Right lung (tissue), 2 donors: ENCODE measurements at regions not wholly inside any gene's neighbourhood (a gene's known extent, or its start where the extent isn't known, plus 50 kb on each side); places are given as distances from the start of the nearest gene placed in this dataset.
A peak's percentile ranks its signal among the peaks of the same experiment; 100 is the strongest.
"Not testable (repeated sequence)": the region's sequence is repeated elsewhere in the genome, so short reads cannot be mapped to it uniquely, and the experiment has no call there.

Source experiments
- DNase-seq, 2 donors: peaks; one replicate each; pipeline ENCODE4 v3.0.0-alpha.2; 2013

DNA sequence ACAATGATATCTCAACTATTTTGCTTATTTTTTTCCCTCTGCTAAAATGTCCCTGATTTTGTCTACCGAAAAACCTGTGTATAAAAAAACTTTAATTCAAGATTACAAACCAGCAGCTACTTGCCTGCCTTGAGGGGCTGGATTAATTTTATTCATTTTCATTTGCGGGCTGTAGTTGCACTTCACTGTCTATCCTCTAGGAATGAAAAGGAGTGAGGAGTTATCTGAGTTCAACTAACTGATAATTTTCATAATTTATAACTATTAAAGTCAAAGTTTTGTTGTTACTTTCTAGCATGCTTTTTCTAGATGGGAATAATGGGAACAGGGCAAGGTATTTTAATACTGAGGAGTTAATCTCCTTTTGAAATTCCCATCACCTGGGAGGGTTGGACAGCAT lies 50.3 kb upstream of the AGTPBP1 start:
- not testable (repeated sequence) for DNase-seq

- not testable (repeated sequence) for DNase-seq
Observed at GRCh38 chr9:85802978-85803695, 61.4 kb upstream of the AGTPBP1 start.

DNA sequence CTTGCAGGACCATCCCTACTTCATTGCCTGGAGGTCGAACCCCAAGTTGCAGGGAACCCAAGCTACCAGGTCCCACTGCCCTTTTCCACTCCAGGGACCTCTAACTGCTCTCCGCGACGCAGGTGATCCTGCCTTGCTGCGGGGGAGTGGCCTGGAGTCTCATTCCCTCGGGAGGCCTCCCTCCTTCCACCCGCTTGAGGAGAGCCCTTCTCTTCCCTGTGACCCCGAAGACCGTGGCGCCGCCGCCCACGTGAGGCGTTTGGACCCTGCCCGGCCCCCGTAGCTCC lies 63.0 kb upstream of the AGTPBP1 start:
- DNase-seq: not testable (repeated sequence)

DNA sequence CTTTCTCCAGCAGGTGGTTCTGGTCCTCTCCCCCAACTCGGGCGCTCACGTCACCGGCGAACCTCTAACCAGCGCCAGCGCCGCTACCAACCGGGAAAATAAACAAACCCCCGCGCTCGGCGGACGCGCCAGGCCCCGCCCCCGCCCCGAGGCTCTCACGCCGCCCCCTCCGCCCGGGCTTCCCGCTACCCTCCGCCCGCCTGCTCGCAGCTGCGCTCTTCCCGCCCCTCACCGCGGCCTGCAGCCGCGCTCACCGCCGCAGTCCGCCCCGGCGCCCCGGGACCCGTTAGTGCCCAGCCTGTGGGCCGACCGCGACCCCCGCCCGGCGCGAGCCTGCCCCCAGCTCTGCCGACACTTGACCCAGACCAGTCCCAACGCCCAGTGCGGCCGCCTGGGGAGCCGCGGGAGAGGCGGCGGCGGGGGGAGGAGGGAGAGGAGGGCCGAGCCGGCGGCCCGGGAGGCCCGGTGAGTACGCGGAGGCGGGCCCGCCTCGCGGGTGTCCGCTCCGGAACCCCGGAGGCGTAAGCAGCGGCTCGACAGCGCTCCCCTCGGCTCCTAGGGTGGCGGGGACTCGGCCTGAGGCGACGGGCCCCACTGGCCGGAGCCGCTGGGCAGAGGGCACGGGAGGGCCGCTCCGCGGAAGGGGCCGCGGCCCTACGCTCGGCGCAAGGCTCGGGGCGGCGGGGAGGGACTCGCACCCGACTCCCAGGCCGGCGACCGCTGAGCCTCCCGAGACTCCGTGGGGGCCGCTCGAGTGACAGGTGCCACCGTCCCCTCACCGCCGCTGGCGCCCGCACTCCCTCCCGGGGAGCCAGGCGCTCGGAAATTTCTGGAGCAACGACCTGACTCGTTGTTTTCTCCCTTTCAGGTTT lies 63.6 kb upstream of the AGTPBP1 start:
- peak; percentile 51 to 55 for DNase-seq

GRCh38 chr9:85808329-85808728 lies 66.6 kb upstream of the AGTPBP1 start:
- DNase-seq: not testable (repeated sequence)

- DNase-seq: not testable (repeated sequence)
Observed at GRCh38 chr9:85813388-85813787, 71.6 kb upstream of the AGTPBP1 start.

GRCh38 chr9:85814800-85815199 lies 73.0 kb upstream of the AGTPBP1 start:
- DNase-seq: not testable (repeated sequence)

DNA sequence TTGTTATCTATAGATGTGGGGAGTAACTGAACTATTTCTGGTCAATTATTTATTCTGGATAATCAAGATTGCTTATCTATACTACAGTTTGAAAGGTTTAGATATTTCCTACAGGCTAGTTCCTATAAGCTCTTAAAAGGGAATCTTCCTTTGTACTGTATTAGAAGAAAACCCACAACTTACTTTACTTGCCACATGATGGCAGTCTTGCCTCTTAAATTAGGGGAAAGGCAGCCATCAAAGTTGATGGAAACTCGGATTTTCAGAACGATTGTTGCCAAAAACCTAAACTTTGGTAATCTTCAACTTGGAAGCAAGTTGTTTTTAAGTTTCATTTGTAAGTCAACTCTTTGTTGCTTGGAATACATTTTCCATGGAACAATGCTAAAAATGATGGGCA lies 77.2 kb upstream of the AGTPBP1 start:
- peak in 1 of 2 donors; percentile 6 for DNase-seq

DNA sequence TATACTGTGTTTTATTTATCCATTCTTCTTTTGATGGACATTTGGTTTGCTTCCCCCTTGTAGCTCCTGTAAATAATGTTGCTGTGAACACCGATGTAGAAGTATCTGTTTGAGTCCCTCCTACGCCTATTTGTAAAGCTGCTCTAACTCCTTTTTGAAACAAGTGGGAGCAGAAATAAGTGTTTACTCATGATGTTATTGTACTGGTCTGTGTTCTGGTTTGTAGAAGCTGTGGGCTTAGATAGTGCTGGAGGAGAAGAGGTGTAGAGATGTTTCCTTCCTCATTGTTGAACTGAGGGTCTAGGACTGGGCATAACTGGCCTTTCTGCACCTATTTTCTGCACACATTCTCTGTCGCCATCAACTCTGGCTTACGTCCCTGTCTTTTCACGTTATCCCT lies 78.8 kb upstream of the AGTPBP1 start:
- DNase-seq: not testable (repeated sequence)

GRCh38 chr9:85824949-85825348 lies 83.2 kb upstream of the AGTPBP1 start:
- not testable (repeated sequence) for DNase-seq

DNA sequence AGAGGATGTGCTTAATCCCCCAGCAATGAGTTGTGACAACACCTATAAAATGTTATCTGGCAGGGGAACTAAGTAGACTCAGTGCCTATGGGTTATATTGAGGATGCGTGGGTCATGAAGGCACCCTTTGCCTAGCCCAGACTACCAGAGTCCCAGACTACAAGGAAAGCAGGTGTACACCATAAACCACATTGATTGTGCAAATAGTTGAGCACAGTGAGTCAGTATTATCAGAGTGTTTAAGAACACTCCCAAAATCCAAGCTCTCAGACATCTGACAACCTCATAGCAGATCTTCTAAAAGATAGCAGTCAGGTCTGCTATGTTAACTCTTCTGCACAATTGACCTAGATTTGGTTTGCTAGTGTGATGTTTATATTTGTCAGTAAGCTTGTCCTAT lies 92.8 kb upstream of the AGTPBP1 start:
- not testable (repeated sequence) for DNase-seq

DNA sequence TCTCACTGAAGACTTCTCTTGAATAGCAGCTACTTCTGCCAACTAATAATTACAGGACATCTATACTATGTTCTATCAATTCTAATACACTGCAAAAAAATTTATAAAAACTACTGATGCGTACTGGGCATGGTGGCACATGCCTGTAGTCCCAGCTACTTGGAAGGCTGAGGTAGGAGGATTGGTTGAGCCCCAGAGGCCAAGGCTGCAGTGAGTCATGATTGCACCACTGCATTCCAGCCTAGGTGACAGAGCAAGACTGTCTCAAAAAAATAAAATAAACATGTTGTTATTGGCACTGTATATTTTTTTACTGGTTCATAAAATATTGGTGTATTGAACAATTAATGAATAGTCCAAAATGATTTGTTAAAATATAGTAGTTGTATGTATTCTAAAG lies 97.0 kb upstream of the NAA35 start:
- not testable (repeated sequence) for DNase-seq

DNA sequence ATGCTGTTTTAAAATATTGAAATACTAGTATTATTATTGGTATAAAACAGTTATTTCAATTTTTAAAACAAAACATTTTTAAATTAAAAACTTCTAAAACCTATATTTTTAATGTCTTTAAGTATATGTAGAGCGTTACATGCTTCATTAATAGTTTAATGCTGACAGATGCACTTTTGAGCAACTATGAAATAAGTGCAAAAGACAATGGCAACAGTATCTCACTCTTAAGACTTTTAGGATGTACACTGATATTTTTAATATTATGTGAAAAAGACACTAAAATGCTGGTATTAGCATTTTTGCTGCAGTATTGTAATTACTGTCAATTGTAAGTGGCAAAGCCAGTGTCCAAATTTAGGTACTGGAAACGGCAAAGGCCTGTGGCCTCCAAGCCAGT lies 93.2 kb upstream of the NAA35 start:
- not testable (repeated sequence) for DNase-seq

GRCh38 chr9:85858056-85858750 lies 82.7 kb upstream of the NAA35 start:
- no peak for DNase-seq

DNA sequence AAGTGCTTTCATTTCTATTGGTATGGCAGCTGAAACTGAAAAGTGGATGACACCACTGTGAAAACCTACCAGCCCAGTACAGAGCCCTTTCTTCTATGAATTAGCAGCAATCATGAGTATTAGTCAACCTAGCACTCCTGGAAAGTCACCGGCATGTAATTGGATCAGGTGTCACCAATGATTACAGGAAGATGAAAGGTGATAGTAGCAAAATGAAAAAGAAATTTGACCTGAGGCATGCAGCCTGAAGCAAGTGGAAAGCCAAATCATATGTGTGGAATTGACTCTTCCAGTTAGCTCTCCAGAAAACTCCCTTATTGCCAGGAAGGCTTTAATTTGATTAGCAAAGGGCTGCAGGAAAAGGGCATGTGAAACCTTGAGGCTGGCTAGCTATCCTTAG lies 81.2 kb upstream of the NAA35 start:
- DNase-seq: no peak

GRCh38 chr9:85861882-85862281 lies 79.1 kb upstream of the NAA35 start:
- not testable (repeated sequence) for DNase-seq

GRCh38 chr9:85863875-85864274 lies 77.1 kb upstream of the NAA35 start:
- no peak for DNase-seq

GRCh38 chr9:85871008-85871407 lies 69.9 kb upstream of the NAA35 start:
- DNase-seq: no peak

DNA sequence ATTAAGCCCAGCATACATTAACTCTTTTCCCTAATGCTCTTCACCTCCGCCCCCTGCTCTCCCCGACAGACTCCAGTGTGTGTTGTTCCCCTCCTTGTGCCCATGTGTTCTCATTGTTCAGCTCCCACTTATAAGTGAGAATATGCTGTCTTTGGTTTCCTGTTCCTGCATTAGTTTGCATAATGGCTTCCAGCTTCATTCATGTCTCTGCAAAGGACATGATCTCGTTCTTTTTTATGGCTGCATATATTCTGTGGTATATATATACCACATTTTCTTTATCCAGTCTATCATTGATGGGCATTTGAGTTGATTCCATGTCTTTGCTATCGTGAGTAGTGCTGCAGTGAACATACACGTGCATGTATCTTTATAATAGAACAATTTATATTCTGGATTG lies 69.3 kb upstream of the NAA35 start:
- not testable (repeated sequence) for DNase-seq

DNA sequence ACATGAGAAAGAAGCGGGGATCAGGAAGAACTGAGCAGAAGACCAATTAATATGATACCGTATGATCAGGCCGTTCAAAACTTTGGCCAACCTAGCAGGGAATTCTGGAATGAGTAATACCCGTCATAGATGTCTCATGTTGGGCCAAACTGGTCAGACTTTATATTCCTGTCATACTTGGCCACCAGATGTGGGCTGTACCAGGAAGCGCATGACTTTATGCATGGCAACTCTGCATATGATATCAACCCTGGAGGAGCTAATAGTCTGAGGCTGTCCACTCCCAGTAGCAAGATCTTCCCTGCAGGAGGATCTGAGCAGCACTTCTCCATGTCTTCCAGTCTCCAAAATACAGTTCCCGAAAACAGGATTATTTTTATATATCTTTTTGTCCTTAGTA lies 68.5 kb upstream of the NAA35 start:
- DNase-seq: no peak

DNA sequence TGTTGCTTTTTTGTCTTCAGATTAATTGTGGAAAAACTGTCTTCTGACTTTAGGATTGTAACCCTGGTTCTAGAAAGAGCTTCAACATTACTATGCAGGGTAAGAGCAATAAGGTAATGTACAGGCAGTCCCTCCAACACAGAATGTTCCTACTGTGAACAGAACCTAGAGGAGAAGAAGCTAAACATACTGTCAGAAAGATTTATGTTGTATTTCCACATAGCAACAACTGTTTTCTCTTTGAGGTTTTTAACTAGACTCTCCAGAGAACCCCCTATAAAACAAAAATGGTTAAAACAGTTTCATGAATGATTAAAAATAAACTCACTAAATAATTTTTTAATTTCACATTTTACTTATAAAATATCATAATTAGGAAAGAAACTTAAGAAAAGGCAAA lies 64.3 kb upstream of the NAA35 start:
- DNase-seq: no peak

GRCh38 chr9:85878872-85879597 lies 61.9 kb upstream of the NAA35 start:
- DNase-seq: not testable (repeated sequence)
